SK-N-SH (cell line): ENCODE measurements at regions not wholly inside any gene's neighbourhood (a gene's known extent, or its start where the extent isn't known, plus 50 kb on each side); places are given as distances from the start of the nearest gene placed in this dataset.

Experiments
- EP300 ChIP-seq, 2 experiments: IDR thresholded peaks; 2 replicates each; pipeline versions ENCODE4 v1.4.0 to v1.6.1; 2012; ENCODE audit warnings: borderline replicate concordance in 1 of 2, low read depth in 1 of 2, low read length in 1 of 2
- NFIC ChIP-seq: IDR thresholded peaks from 2 replicates; pipeline ENCODE4 v1.4.0; 2012; ENCODE audit warnings: borderline replicate concordance
- TF ChIP-seq, protein P1 (sequence below): fragments of 200-600 bp; sonication (generic); IDR thresholded peaks from 2 replicates; pipeline ENCODE4 v1.6.1; 2017; ENCODE audit warnings: antibody characterized with exemption, mild to moderate bottlenecking, moderate library complexity

GRCh38 chr21:27776925-27777553, 810.2 kb upstream of the ADAMTS5 start:
- TF ChIP-seq, protein P1, sequence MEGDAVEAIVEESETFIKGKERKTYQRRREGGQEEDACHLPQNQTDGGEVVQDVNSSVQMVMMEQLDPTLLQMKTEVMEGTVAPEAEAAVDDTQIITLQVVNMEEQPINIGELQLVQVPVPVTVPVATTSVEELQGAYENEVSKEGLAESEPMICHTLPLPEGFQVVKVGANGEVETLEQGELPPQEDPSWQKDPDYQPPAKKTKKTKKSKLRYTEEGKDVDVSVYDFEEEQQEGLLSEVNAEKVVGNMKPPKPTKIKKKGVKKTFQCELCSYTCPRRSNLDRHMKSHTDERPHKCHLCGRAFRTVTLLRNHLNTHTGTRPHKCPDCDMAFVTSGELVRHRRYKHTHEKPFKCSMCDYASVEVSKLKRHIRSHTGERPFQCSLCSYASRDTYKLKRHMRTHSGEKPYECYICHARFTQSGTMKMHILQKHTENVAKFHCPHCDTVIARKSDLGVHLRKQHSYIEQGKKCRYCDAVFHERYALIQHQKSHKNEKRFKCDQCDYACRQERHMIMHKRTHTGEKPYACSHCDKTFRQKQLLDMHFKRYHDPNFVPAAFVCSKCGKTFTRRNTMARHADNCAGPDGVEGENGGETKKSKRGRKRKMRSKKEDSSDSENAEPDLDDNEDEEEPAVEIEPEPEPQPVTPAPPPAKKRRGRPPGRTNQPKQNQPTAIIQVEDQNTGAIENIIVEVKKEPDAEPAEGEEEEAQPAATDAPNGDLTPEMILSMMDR = no peak
- TF ChIP-seq EP300 (IDR thresholded peaks at IDR 0.05; ENCODE audit: borderline replicate concordance in 1 of 2, low read depth in 1 of 2, low read length in 1 of 2) (no peak), NFIC (no peak)
